ENCODE measurements at regions not wholly inside any gene's neighbourhood (a gene's known extent, or its start where the extent isn't known, plus 50 kb on each side); places are given as distances from the start of the nearest gene placed in this dataset.

DNA sequence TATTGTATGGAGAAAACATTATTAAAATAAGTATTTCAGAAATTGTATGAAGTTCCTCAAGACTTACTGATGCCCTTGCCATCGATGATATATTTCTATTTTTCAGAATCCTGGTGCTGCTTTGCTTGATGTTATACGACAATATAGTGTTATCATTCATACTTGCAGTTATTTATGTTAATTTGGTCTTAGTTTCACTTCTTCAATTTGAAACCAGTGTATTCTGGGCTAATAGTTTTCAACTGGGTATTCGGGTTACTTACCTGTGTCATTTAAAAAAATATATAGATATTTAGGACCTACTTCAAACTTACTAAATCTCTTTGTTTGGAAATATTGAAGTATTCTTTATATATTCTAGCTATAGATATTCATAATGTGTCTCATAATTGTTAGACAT lies 1414.7 kb downstream of the C4orf33 start:
- TF ChIP-seq HDAC2 (IDR thresholded peaks at IDR 0.05) (no peak), FOXS1 (CRISPR knock-in tag; IDR thresholded peaks at IDR 0.05) (no peak), ESRRA (IDR thresholded peaks at IDR 0.05; ENCODE audit: borderline replicate concordance, low read length) (no peak)
- ChIA-PET POLR2A (no interaction called here), CTCF (no interaction called here)
- FAIRE-seq (no peak), ATAC-seq (no peak), DNase-seq (ENCODE audit: low read depth in 1 of 2, low spot score in 1 of 2) (no peak)
- Histone ChIP-seq H3K4me2 (no peak overlapping the region), H3K9me3 (no peaks in the 10 kb centered on the region), H3K4me3 (no peak overlapping the region), H3K4me1 (no peaks in the 10 kb centered on the region), H3K27ac (no peak overlapping the region)
- WGBS (ENCODE audit: missing lambda C conversion rate): 14% methylated on average over 3 of the region's 3 CpGs

DNA sequence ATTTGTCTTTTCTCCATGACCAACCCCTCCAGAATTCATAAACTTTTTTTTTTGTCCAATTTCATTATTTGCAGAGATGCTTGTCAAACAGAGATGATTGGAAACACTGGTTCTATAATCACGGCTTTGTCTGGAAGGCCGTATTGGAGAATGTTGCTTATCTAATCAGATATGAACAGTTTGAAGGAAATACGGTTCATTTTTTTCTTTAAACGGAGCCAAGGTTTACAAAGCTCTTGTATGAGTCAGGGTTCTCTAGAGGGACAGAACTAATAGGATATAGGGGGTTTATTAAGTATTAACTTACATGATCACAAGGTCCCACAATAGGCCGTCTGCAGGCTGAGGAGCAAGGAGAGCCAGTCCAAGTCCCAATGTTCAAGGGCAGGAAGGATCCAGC lies 1415.8 kb downstream of the C4orf33 start:
- no peak for FAIRE-seq
- ChIA-PET POLR2A (no interaction called here), CTCF (no interaction called here)
- H3K4me2 ChIP-seq: no peak overlapping the region
- no peak for ATAC-seq
- no peak for DNase-seq (ENCODE audit: low read depth in 1 of 2, low spot score in 1 of 2)
- no peaks in the 10 kb centered on the region for H3K4me1 ChIP-seq
- H3K27ac ChIP-seq: no peak overlapping the region
- H3K9me3 ChIP-seq: no peaks in the 10 kb centered on the region
- 20% methylated on average over 5 of the region's 5 CpGs for WGBS (ENCODE audit: missing lambda C conversion rate)
- no peak overlapping the region for H3K4me3 ChIP-seq
- TF ChIP-seq GATA3 (IDR thresholded peaks at IDR 0.05; ENCODE audit: borderline replicate concordance) (no peak), CEBPB (IDR thresholded peaks at IDR 0.05) (no peak), EHF (CRISPR knock-in tag; IDR thresholded peaks at IDR 0.05) (no peak), JUN (IDR thresholded peaks at IDR 0.05) (no peak), SMC3 (IDR thresholded peaks at IDR 0.05) (no peak), CHD4 (IDR thresholded peaks at IDR 0.05; ENCODE audit: borderline replicate concordance) (no peak), ESRRA (IDR thresholded peaks at IDR 0.05; ENCODE audit: borderline replicate concordance, low read length) (no peak), HEYL (CRISPR knock-in tag; IDR thresholded peaks at IDR 0.05) (no peak), ZNF302 (CRISPR knock-in tag; IDR thresholded peaks at IDR 0.05) (no peak), NR3C1 (IDR thresholded peaks at IDR 0.05) (no peak), CBX8 (IDR thresholded peaks at IDR 0.05) (no peak), EHMT2 (IDR thresholded peaks at IDR 0.05; ENCODE audit: low read depth) (no peak), KDM5A (IDR thresholded peaks at IDR 0.05) (no peak), POLR2A (IDR thresholded peaks at IDR 0.05; ENCODE audit: low read length) (no peak), RAD21 (conservative IDR thresholded peaks at IDR 0.05 in 1 of 2, IDR thresholded peaks at IDR 0.05 in 1 of 2) (no peak)

DNA sequence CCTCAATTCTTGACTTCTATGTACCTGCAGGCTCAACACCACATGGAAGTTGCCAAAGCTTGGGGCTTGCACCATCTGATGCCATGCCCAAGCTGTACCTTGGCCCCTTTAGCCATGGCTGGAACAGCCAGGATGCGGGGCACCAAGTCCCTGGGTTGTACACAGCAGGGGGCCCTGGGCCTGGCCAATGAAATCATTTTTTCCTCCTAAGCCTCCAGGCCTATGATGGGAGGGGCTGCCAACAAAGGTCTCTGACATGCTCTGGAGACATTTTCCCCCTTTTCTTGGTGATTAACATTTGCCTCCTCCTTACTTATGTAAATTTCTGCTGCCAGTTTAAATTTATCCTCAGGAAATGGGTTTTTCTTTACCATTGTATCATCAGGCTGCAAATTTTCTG lies 1428.1 kb downstream of the C4orf33 start:
- POLR2A ChIA-PET: no interaction called here
- ATAC-seq: no peak
- Histone ChIP-seq H3K4me1 (no peaks in the 10 kb centered on the region), H3K4me2 (no peak overlapping the region), H3K9me3 (no peaks in the 10 kb centered on the region), H3K4me3 (no peak overlapping the region), H3K27ac (no peak overlapping the region)
- no peak for DNase-seq (ENCODE audit: low read depth in 1 of 2, low spot score in 1 of 2)
- TF ChIP-seq HOXB13 (CRISPR knock-in tag; IDR thresholded peaks at IDR 0.05; ENCODE audit: low read depth): no peak
- TF ChIP-seq ZFP36 (IDR thresholded peaks at IDR 0.05; ENCODE audit: borderline replicate concordance, partially characterized antibody): peak; percentile 67
- no peak for FAIRE-seq
- WGBS (ENCODE audit: missing lambda C conversion rate): no CpG with 5 or more reads among the region's 1 CpG
- CTCF ChIA-PET: no interaction called here

DNA sequence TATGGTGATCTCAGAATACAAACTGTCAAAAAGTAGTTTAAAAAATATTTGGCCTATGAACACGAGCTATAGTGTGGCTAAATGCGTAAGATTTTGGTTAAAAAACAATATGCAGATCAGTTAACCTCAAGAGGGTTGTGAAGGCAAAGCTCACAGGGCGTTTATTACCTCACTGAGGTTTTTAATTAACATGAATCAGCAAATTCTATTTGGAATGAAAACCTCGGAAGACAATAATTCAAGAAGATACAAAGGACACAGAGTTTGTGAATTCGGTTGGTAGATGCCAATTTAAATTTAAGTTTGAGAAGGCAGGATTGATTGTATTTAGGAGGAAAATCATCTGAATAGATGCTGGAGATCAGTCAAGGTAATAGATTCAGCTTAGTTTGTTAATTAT lies 1434.6 kb downstream of the C4orf33 start:
- no peak for DNase-seq (ENCODE audit: low read depth in 1 of 2, low spot score in 1 of 2)
- no peak for ATAC-seq
- CTCF ChIA-PET: no interaction called here
- no peak for FAIRE-seq
- H3K4me2 ChIP-seq: no peak overlapping the region
- no peak overlapping the region for H3K4me3 ChIP-seq
- H3K4me1 ChIP-seq: no peaks in the 10 kb centered on the region
- H3K27ac ChIP-seq: no peak overlapping the region
- 25% methylated on average over 5 of the region's 5 CpGs for WGBS (ENCODE audit: missing lambda C conversion rate)
- H3K9me3 ChIP-seq: no peaks in the 10 kb centered on the region
- TF ChIP-seq TP53 (CRISPR knock-in tag; IDR thresholded peaks at IDR 0.05) (no peak), MAFK (IDR thresholded peaks at IDR 0.05; ENCODE audit: partially characterized antibody) (peak; percentile 57)
- TF ChIP-seq, protein P1, sequence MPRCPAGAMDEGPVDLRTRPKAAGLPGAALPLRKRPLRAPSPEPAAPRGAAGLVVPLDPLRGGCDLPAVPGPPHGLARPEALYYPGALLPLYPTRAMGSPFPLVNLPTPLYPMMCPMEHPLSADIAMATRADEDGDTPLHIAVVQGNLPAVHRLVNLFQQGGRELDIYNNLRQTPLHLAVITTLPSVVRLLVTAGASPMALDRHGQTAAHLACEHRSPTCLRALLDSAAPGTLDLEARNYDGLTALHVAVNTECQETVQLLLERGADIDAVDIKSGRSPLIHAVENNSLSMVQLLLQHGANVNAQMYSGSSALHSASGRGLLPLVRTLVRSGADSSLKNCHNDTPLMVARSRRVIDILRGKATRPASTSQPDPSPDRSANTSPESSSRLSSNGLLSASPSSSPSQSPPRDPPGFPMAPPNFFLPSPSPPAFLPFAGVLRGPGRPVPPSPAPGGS (IDR thresholded peaks at IDR 0.05): no peak
- POLR2A ChIA-PET: no interaction called here

All from A549 (cell line).